OCI-LY3 (cell line): ENCODE measurements at regions not wholly inside any gene's neighbourhood (a gene's known extent, or its start where the extent isn't known, plus 50 kb on each side); places are given as distances from the start of the nearest gene placed in this dataset.

ENCODE experiments used
- CTCF ChIP-seq: fragments of 200-600, 300-600 bp; sonication (generic); IDR thresholded peaks from 2 replicates; pipeline ENCODE4 v1.5.1; 2014; ENCODE audit warnings: antibody characterized with exemption, low read length, low read depth
- EZH2phosphoT487 ChIP-seq: fragments of 200-600 bp; shearing (Covaris generic); IDR thresholded peaks from 2 replicates; pipeline ENCODE4 v1.6.1; 2018; ENCODE audit warnings: antibody characterized with exemption, mixed run types, low read depth

GRCh38 chr16:80231888-80232287 is 308.9 kb upstream of the DYNLRB2 start:
- no peak for TF ChIP-seq CTCF
- TF ChIP-seq EZH2phosphoT487, result no peak
